H1 (cell line): ENCODE measurements at regions not wholly inside any gene's neighbourhood (a gene's known extent, or its start where the extent isn't known, plus 50 kb on each side); places are given as distances from the start of the nearest gene placed in this dataset.

Experiments used
- CTCF ChIA-PET: fragments of 300-600 bp; sonication (Branson Sonifier 250); formaldehyde crosslinking; loops from one replicate; lab custom pipeline; 2021; ENCODE audit not compliant: partially characterized antibody; lab: Charles Lee
- POLR2A ChIA-PET: fragments of 300-600 bp; sonication (Branson Sonifier 250); formaldehyde crosslinking; loops from one replicate; lab custom pipeline; 2021; ENCODE audit warnings: inconsistent platforms; ENCODE audit not compliant: partially characterized antibody; lab: Charles Lee
- DNase-seq, 2 experiments: peaks; one replicate each; pipeline versions ENCODE4 v3.0.0 to v3.0.0-alpha.2; 2010 to 2022; ENCODE audit warnings: low spot score in 2 of 2, low read depth in 1 of 2, mixed read lengths in 1 of 2
- FAIRE-seq: peaks from 2 replicates; lab custom pipeline; 2011; peaks lifted over from hg19 to GRCh38; lab: Jason Lieb, UNC
- H2AFZ ChIP-seq: 2 replicates; pipeline ENCODE4 v1.8.1; 2012; ENCODE audit warnings: low read length, inconsistent platforms
- H2AK5ac ChIP-seq: 2 replicates; pipeline ENCODE4 v1.6.1; 2013; ENCODE audit warnings: low read depth, low read length
- H2BK120ac ChIP-seq: replicated peaks from 2 replicates; pipeline ENCODE3; 2013; ENCODE audit warnings: low read depth, low read length, inconsistent platforms
- H2BK12ac ChIP-seq: 2 replicates; pipeline ENCODE4 v1.6.1; 2013; ENCODE audit warnings: low read depth, low read length
- H2BK15ac ChIP-seq: 2 replicates; pipeline ENCODE4 v1.6.1; 2013; ENCODE audit warnings: low read length
- H2BK20ac ChIP-seq: 2 replicates; pipeline ENCODE4 v1.6.1; 2013; ENCODE audit warnings: low read length
- H2BK5ac ChIP-seq: 2 replicates; pipeline ENCODE4 v1.6.1; 2013; ENCODE audit warnings: low read depth, low read length
- H3K14ac ChIP-seq: 2 replicates; pipeline ENCODE4 v1.6.1; 2013; ENCODE audit warnings: inconsistent platforms; ENCODE audit not compliant: insufficient read length
- H3K18ac ChIP-seq: 2 replicates; pipeline ENCODE4 v1.6.1; 2013; ENCODE audit warnings: low read length; ENCODE audit errors: extremely low read depth
- H3K23ac ChIP-seq: 2 replicates; pipeline ENCODE4 v1.6.1; 2013; ENCODE audit warnings: inconsistent platforms; ENCODE audit not compliant: insufficient read length
- H3K23me2 ChIP-seq: 2 replicates; pipeline ENCODE4 v1.6.1; 2013; ENCODE audit warnings: low read depth, low read length
- H3K27ac ChIP-seq: 2 replicates; pipeline ENCODE4 v1.6.1; 2011; ENCODE audit warnings: low read depth, low read length, inconsistent platforms
- H3K27me3 ChIP-seq, 4 experiments: replicated peaks in 1 of 4; 1 replicate in 1 of 4; 2 replicates in 3 of 4; pipeline versions ENCODE4 v1.6.1 to v1.8.1; 2011 to 2013; ENCODE audit warnings: low read length in 3 of 4, mild to moderate bottlenecking in 3 of 4, inconsistent platforms in 2 of 4, mixed read lengths in 2 of 4, moderate library complexity in 1 of 4; ENCODE audit not compliant: control insufficient read depth in 3 of 4, insufficient read depth in 3 of 4; ENCODE audit errors: extremely low read depth in 1 of 4
- H3K36me3 ChIP-seq, 4 experiments: 2 replicates each; pipeline versions ENCODE4 v1.6.1 to v1.8.1; 2011 to 2013; ENCODE audit warnings: mild to moderate bottlenecking in 4 of 4, low read length in 3 of 4, moderate library complexity in 2 of 4, control low read depth in 1 of 4, inconsistent platforms in 1 of 4; ENCODE audit not compliant: insufficient read depth in 4 of 4, control insufficient read depth in 2 of 4
- H3K4ac ChIP-seq: replicated peaks from 2 replicates; pipeline ENCODE3; 2013; ENCODE audit warnings: low read length, low read depth, mixed read lengths, inconsistent platforms; ENCODE audit not compliant: insufficient read length
- H3K4me1 ChIP-seq, 4 experiments: replicated peaks in 1 of 4; 1 replicate in 1 of 4; 2 replicates in 3 of 4; pipeline versions ENCODE4 v1.6.1 to v1.8.1; 2011 to 2013; ENCODE audit warnings: low read length in 3 of 4, inconsistent platforms in 2 of 4, mixed read lengths in 1 of 4; ENCODE audit not compliant: insufficient read depth in 4 of 4, control insufficient read depth in 3 of 4
- H3K4me2 ChIP-seq, 2 experiments: 2 replicates each; pipeline versions ENCODE4 v1.6.1 to v1.8.1; 2011 to 2013; ENCODE audit warnings: low read depth in 2 of 2, low read length in 2 of 2, control low read depth in 1 of 2, inconsistent platforms in 1 of 2, mild to moderate bottlenecking in 1 of 2; ENCODE audit not compliant: insufficient read depth in 1 of 2
- H3K4me3 ChIP-seq, 4 experiments: fragments of 200-600, 300-600 bp in 1 of 4; sonication (generic), shearing (Covaris generic), sonication (Bioruptor Twin) in 1 of 4; 2 replicates each; pipeline versions ENCODE4 v1.5.1 to v1.8.1; 2011 to 2016; ENCODE audit warnings: low read length in 4 of 4, low read depth in 3 of 4, control low read depth in 2 of 4, inconsistent platforms in 2 of 4, mild to moderate bottlenecking in 2 of 4, mixed read lengths in 1 of 4, moderate library complexity in 1 of 4; ENCODE audit not compliant: insufficient read depth in 2 of 4; ENCODE audit errors: extremely low read depth in 1 of 4
- H3K56ac ChIP-seq: replicated peaks from 2 replicates; pipeline ENCODE3; 2013; ENCODE audit warnings: low read depth, mild to moderate bottlenecking, mixed read lengths, low read length, inconsistent platforms; ENCODE audit not compliant: insufficient read length
- H3K79me1 ChIP-seq: 2 replicates; pipeline ENCODE4 v1.6.1; 2013; ENCODE audit warnings: low read depth, low read length, control low read depth
- H3K79me2 ChIP-seq, 2 experiments: 2 replicates each; pipeline versions ENCODE4 v1.6.1 to v1.8.1; 2012 to 2013; ENCODE audit warnings: low read length in 2 of 2, mild to moderate bottlenecking in 2 of 2, inconsistent platforms in 1 of 2; ENCODE audit not compliant: insufficient read depth in 2 of 2, control insufficient read depth in 1 of 2
- H3K9ac ChIP-seq, 4 experiments: replicated peaks in 1 of 4; 1 replicate in 1 of 4; 2 replicates in 3 of 4; pipeline versions ENCODE4 v1.6.1 to v1.8.1; 2011 to 2013; ENCODE audit warnings: low read depth in 3 of 4, low read length in 3 of 4, control low read depth in 2 of 4, mild to moderate bottlenecking in 2 of 4, moderate library complexity in 2 of 4, inconsistent platforms in 1 of 4; ENCODE audit errors: extremely low read depth in 1 of 4
- H3K9me3 ChIP-seq, 2 experiments: 2 replicates each; pipeline versions ENCODE4 v1.6.1 to v1.8.1; 2012 to 2013; ENCODE audit warnings: mild to moderate bottlenecking in 2 of 2, moderate library complexity in 2 of 2, control low read depth in 1 of 2, inconsistent platforms in 1 of 2, low read depth in 1 of 2, low read length in 1 of 2, mixed read lengths in 1 of 2; ENCODE audit not compliant: insufficient read depth in 2 of 2
- H4K20me1 ChIP-seq, 2 experiments: replicated peaks in 1 of 2; 2 replicates each; pipeline versions ENCODE3 to v1.8.1; 2011 to 2013; ENCODE audit warnings: inconsistent platforms in 2 of 2, low read length in 2 of 2, mild to moderate bottlenecking in 1 of 2; ENCODE audit not compliant: insufficient read depth in 2 of 2, control insufficient read depth in 1 of 2
- H4K5ac ChIP-seq: 2 replicates; pipeline ENCODE4 v1.6.1; 2013; ENCODE audit warnings: low read length, low read depth, mixed read lengths, inconsistent platforms; ENCODE audit not compliant: insufficient read length
- H4K8ac ChIP-seq: 2 replicates; pipeline ENCODE4 v1.8.0; 2013; ENCODE audit warnings: mild to moderate bottlenecking, moderate library complexity, low read length, inconsistent platforms; ENCODE audit not compliant: insufficient read depth; ENCODE audit errors: extremely low read depth
- H4K91ac ChIP-seq: replicated peaks from 2 replicates; pipeline ENCODE3; 2013; ENCODE audit warnings: low read length, mixed read lengths, inconsistent platforms; ENCODE audit not compliant: insufficient read length
- CHD2 ChIP-seq: IDR thresholded peaks from 2 replicates; pipeline ENCODE4 v1.6.1; 2012; ENCODE audit warnings: low read length, improper control_type of control experiment
- GABPA ChIP-seq: IDR thresholded peaks from 2 replicates; pipeline ENCODE4 v1.6.1; 2011; ENCODE audit warnings: mild to moderate bottlenecking, low read length, moderate library complexity, borderline replicate concordance; ENCODE audit not compliant: insufficient read depth
- HDAC2 ChIP-seq, 2 experiments: fragments of 300-600 bp in 1 of 2; sonication (generic) in 1 of 2; IDR thresholded peaks; 2 replicates each; pipeline ENCODE4 v1.6.1; 2011 to 2012; ENCODE audit warnings: low read depth in 2 of 2, low read length in 2 of 2, mild to moderate bottlenecking in 2 of 2, moderate library complexity in 2 of 2, borderline replicate concordance in 1 of 2, inconsistent platforms in 1 of 2
- JUN ChIP-seq: IDR thresholded peaks from 2 replicates; pipeline ENCODE4 v1.6.1; 2011; ENCODE audit warnings: low read depth, mild to moderate bottlenecking, improper control_type of control experiment, low read length
- RAD21 ChIP-seq, 2 experiments: IDR thresholded peaks in 1 of 2; conservative IDR thresholded peaks in 1 of 2; 2 replicates each; pipeline ENCODE4 v1.6.1; 2011; ENCODE audit warnings: low read depth in 2 of 2, low read length in 2 of 2, improper control_type of control experiment in 1 of 2, inconsistent platforms in 1 of 2, mild to moderate bottlenecking in 1 of 2, moderate library complexity in 1 of 2
- RBBP5 ChIP-seq: IDR thresholded peaks from 2 replicates; pipeline ENCODE4 v1.7.1; 2012; ENCODE audit warnings: low read depth, mild to moderate bottlenecking, inconsistent platforms, low read length, moderate library complexity, borderline replicate concordance
- RNF2 ChIP-seq: fragments of 200-900, 300-1000 bp; sonication (generic); IDR thresholded peaks from 2 replicates; pipeline ENCODE4 v1.7.1; 2016; ENCODE audit warnings: borderline replicate concordance, low read depth, mild to moderate bottlenecking, antibody characterized with exemption, low read length; ENCODE audit not compliant: poor library complexity, severe bottlenecking; ENCODE audit errors: missing control alignments
- RXRA ChIP-seq: IDR thresholded peaks from 2 replicates; pipeline ENCODE4 v1.6.1; 2011; ENCODE audit warnings: low read depth, mild to moderate bottlenecking, low read length, moderate library complexity; ENCODE audit not compliant: insufficient read depth
- SIN3A ChIP-seq, 2 experiments: IDR thresholded peaks in 1 of 2; conservative IDR thresholded peaks in 1 of 2; 2 replicates each; pipeline ENCODE4 v1.6.1; 2011 to 2012; ENCODE audit warnings: low read length in 2 of 2, improper control_type of control experiment in 1 of 2, low read depth in 1 of 2, mild to moderate bottlenecking in 1 of 2
- SP4 ChIP-seq: IDR thresholded peaks from 2 replicates; pipeline ENCODE4 v1.6.1; 2012; ENCODE audit warnings: low read length, inconsistent platforms
- WGBS, 2 experiments: shearing (Covaris generic) in 1 of 2; methylation state at CpG; one replicate each; pipeline versions ENCODE4 v1.1.6 to v1.1.7; 2013 to 2015; ENCODE audit warnings: low lambda C conversion rate in 2 of 2, mixed read lengths in 2 of 2, inconsistent platforms in 1 of 2, low coverage in 1 of 2, missing lambda C conversion rate in 1 of 2; ENCODE audit not compliant: insufficient replicate concordance in 2 of 2, insufficient coverage in 1 of 2, insufficient read length in 1 of 2; ENCODE audit errors: extremely low coverage in 1 of 2, missing lambda C conversion rate in 1 of 2; 5-methylcytosine and 5-hydroxymethylcytosine counted together
- TF ChIP-seq, protein P1 (sequence below): IDR thresholded peaks from 2 replicates; pipeline ENCODE4 v1.6.1; 2011; ENCODE audit warnings: low read depth, mild to moderate bottlenecking, low read length; ENCODE audit not compliant: insufficient read depth

DNA sequence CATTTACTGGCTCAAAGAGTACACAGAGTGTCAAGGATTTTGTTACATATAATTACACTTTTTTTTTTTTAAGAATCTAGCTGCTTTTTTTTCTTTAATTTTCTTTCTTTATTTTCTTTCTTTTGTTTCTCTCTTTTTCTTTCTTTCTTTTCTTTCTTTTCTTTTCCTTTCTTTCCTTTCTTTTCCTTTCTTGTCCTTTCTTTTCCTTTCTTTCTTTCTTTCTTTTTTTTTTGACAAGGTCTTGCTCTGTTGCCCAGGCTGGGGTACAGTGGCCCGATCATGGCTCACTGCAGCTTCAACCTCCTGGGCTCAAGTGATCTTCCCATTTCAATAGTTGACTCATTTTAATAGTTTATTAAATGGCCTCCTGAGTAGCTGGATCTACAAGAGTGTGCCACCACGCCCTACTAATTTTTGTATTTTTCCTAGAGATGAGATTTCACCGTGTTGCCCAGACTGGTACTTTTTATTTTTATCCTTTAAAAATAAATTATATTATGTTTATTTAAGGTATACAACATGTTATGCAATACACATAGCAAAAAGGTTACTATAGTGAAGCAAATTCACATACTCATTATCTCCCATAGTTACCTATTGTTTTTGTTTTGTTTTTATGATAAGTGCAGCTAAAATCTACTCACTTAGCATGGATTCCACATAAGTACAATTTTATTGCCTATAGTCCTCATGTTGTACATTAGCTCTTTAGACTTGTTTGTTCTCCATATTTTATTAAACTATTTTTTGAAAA is 381.5 kb upstream of the KLF4 start:
- Histone ChIP-seq H4K20me1 (no peaks in the 10 kb centered on the region), H2AK5ac (no peak overlapping the region), H3K9me3 (no peaks in the 10 kb centered on the region), H2AFZ (no peak overlapping the region), H3K36me3 (no peaks in the 10 kb centered on the region), H3K27me3 (no peaks in the 10 kb centered on the region), H3K18ac (no peak overlapping the region), H3K79me1 (no peaks in the 10 kb centered on the region), H2BK20ac (no peak overlapping the region), H3K27ac (no peak overlapping the region), H3K23me2 (no peaks in the 10 kb centered on the region), H3K79me2 (no peaks in the 10 kb centered on the region), H2BK12ac (no peak overlapping the region), H3K9ac (no peak overlapping the region), H3K4ac (no peak overlapping the region), H4K8ac (no peak overlapping the region), H3K14ac (no peak overlapping the region), H3K4me1 (peaks cover 4 to 7% (median 5%) of the 10 kb centered on the region in 4 experiments; a peak in 6 of 7 replicates), H3K4me2 (no peak overlapping the region), H2BK15ac (no peak overlapping the region), H3K56ac (no peak overlapping the region), H2BK120ac (no peak overlapping the region), H4K91ac (no peak overlapping the region), H4K5ac (no peak overlapping the region), H3K4me3 (no peak overlapping the region), H2BK5ac (no peak overlapping the region), H3K23ac (no peak overlapping the region)
- ChIA-PET CTCF (interaction anchor here (0.6 to 2.5 kb wide), 5 partner anchors 10 to 401 kb away, joined by 3 to 21 read pairs (median 6); no protein-coding TSS in a partner anchor), POLR2A (no interaction called here)
- 92% methylated on average over 3 of the region's 3 CpGs; no CpG with 5 or more reads in 1 of the 2 experiments for WGBS, 2 experiments
- FAIRE-seq (no peak), DNase-seq (no peak)
- no peak for TF ChIP-seq SIN3A (conservative IDR thresholded peaks at IDR 0.05 in 1 of 2, IDR thresholded peaks at IDR 0.05 in 1 of 2; ENCODE audit: low read depth in 1 of 2, low read length in 2 of 2)
- no peak for TF ChIP-seq JUN
- TF ChIP-seq RNF2, result no peak
- TF ChIP-seq RBBP5, result no peak
- TF ChIP-seq SP4, result no peak
- no peak for TF ChIP-seq CHD2
- TF ChIP-seq HDAC2 (IDR thresholded peaks at IDR 0.05; ENCODE audit: borderline replicate concordance in 1 of 2, low read depth in 2 of 2, low read length in 2 of 2), result no peak
- TF ChIP-seq GABPA, result no peak
- TF ChIP-seq, protein P1, sequence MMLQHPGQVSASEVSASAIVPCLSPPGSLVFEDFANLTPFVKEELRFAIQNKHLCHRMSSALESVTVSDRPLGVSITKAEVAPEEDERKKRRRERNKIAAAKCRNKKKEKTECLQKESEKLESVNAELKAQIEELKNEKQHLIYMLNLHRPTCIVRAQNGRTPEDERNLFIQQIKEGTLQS, result no peak
- TF ChIP-seq RAD21 (IDR thresholded peaks at IDR 0.05 in 1 of 2, conservative IDR thresholded peaks at IDR 0.05 in 1 of 2; ENCODE audit: low read depth in 2 of 2, low read length in 2 of 2), result no peak
- no peak for TF ChIP-seq RXRA
